Activated gamma-delta T cell treated with anti-CD3 and anti-CD28 coated beads, Interleukin-2, amount 50 U/mL, for 16 hours (primary cell): ENCODE measurements at regions not wholly inside any gene's neighbourhood (a gene's known extent, or its start where the extent isn't known, plus 50 kb on each side); places are given as distances from the start of the nearest gene placed in this dataset.
"Not testable (repeated sequence)": the region's sequence is repeated elsewhere in the genome, so short reads cannot be mapped to it uniquely, and the experiment has no call there.

Experiments
- DNase-seq: peaks from one replicate; pipeline ENCODE4 v3.0.0-alpha.2; 2020; ENCODE audit warnings: low read depth

GRCh38 chr10:84854439-84854838, 526.0 kb downstream of the CCSER2 start:
- DNase-seq: no peak

- DNase-seq: no peak
These were observed 532.5 kb downstream of the CCSER2 start for GRCh38 chr10:84860855-84861254.

GRCh38 chr10:84862551-84862950, 534.2 kb downstream of the CCSER2 start:
- no peak for DNase-seq

- no peak for DNase-seq
These were observed 535.3 kb downstream of the CCSER2 start for GRCh38 chr10:84863675-84864074.

GRCh38 chr10:84876116-84876999, 548.0 kb downstream of the CCSER2 start:
- no peak for DNase-seq

GRCh38 chr10:84879991-84880390, 551.6 kb downstream of the CCSER2 start:
- no peak for DNase-seq

- DNase-seq: not testable (repeated sequence)
These were observed 553.3 kb downstream of the CCSER2 start for GRCh38 chr10:84881696-84882095.

- DNase-seq: no peak
These were observed 562.3 kb downstream of the CCSER2 start for GRCh38 chr10:84890706-84891105.

GRCh38 chr10:84891631-84892030, 563.2 kb downstream of the CCSER2 start:
- DNase-seq: no peak

GRCh38 chr10:84895541-84895940, 567.2 kb downstream of the CCSER2 start:
- no peak for DNase-seq

- DNase-seq: no peak
These were observed 568.5 kb downstream of the CCSER2 start for GRCh38 chr10:84896909-84897308.

GRCh38 chr10:84899268-84899667, 570.9 kb downstream of the CCSER2 start:
- DNase-seq: no peak

- DNase-seq: no peak
These were observed 571.8 kb downstream of the CCSER2 start for GRCh38 chr10:84900141-84900540.

GRCh38 chr10:84901885-84902284, 573.5 kb downstream of the CCSER2 start:
- DNase-seq: no peak

GRCh38 chr10:84902553-84902952, 574.2 kb downstream of the CCSER2 start:
- DNase-seq: no peak

- DNase-seq: no peak
These were observed 574.9 kb downstream of the CCSER2 start for GRCh38 chr10:84903320-84903719.

GRCh38 chr10:84907461-84908009, 579.1 kb downstream of the CCSER2 start:
- DNase-seq: no peak

- DNase-seq: no peak
These were observed 580.1 kb downstream of the CCSER2 start for GRCh38 chr10:84908491-84908890.

- no peak for DNase-seq
These were observed 593.3 kb downstream of the CCSER2 start for GRCh38 chr10:84921701-84922100.

GRCh38 chr10:84924131-84924530, 595.7 kb downstream of the CCSER2 start:
- no peak for DNase-seq

- DNase-seq: no peak
These were observed 597.1 kb downstream of the CCSER2 start for GRCh38 chr10:84925495-84925894.

GRCh38 chr10:84933402-84933801, 605.0 kb downstream of the CCSER2 start:
- no peak for DNase-seq

- no peak for DNase-seq
These were observed 607.4 kb downstream of the CCSER2 start for GRCh38 chr10:84935772-84936171.
